Hepatocyte (in vitro differentiated cells): ENCODE measurements at regions not wholly inside any gene's neighbourhood (a gene's known extent, or its start where the extent isn't known, plus 50 kb on each side); places are given as distances from the start of the nearest gene placed in this dataset.

Experiments used
- DNase-seq: peaks from one replicate; pipeline ENCODE4 v3.0.0-alpha.2; 2016; ENCODE audit warnings: low spot score
- H2AFZ ChIP-seq: fragments of 200-600 bp; sonication (generic); 2 replicates; pipeline ENCODE4 v1.6.0; 2016; ENCODE audit warnings: antibody characterized with exemption, mild to moderate bottlenecking
- H3K27ac ChIP-seq: fragments of 200-600 bp; sonication (generic); 2 replicates; pipeline ENCODE4 v1.5.1; 2016; ENCODE audit warnings: mild to moderate bottlenecking
- H3K27me3 ChIP-seq: fragments of 200-600 bp; sonication (generic); 2 replicates; pipeline ENCODE4 v1.6.1; 2016
- H3K36me3 ChIP-seq: fragments of 200-600 bp; sonication (generic); replicated peaks from 2 replicates; pipeline ENCODE4 v1.5.1; 2016; ENCODE audit warnings: low read depth; ENCODE audit not compliant: insufficient read depth
- H3K4me1 ChIP-seq: fragments of 200-600 bp; sonication (generic); 2 replicates; pipeline ENCODE4 v1.5.1; 2016; ENCODE audit warnings: mild to moderate bottlenecking, moderate library complexity; ENCODE audit not compliant: insufficient read depth
- H3K4me2 ChIP-seq: fragments of 200-600 bp; sonication (generic); 2 replicates; pipeline ENCODE4 v1.6.0; 2016
- H3K4me3 ChIP-seq: fragments of 200-600 bp; sonication (generic); 2 replicates; pipeline ENCODE4 v1.5.1; 2016; ENCODE audit warnings: mild to moderate bottlenecking
- H3K79me2 ChIP-seq: fragments of 200-600 bp; sonication (generic); 2 replicates; pipeline ENCODE4 v1.6.0; 2017; ENCODE audit warnings: mild to moderate bottlenecking
- H3K9me2 ChIP-seq: fragments of 200-600 bp; sonication (generic); replicated peaks from 2 replicates; pipeline ENCODE4 v1.6.0; 2017; ENCODE audit warnings: mild to moderate bottlenecking; ENCODE audit not compliant: insufficient read depth
- H3K9me3 ChIP-seq: fragments of 200-600 bp; sonication (generic); 2 replicates; pipeline ENCODE4 v1.5.1; 2016; ENCODE audit warnings: low read depth, mild to moderate bottlenecking
- H4K20me1 ChIP-seq: fragments of 200-600 bp; sonication (generic); 2 replicates; pipeline ENCODE4 v1.6.0; 2016; ENCODE audit warnings: mild to moderate bottlenecking; ENCODE audit not compliant: insufficient read depth, poor library complexity, severe bottlenecking
- CTCF ChIP-seq: fragments of 200-600 bp; sonication (generic); IDR thresholded peaks from 2 replicates; pipeline ENCODE4 v1.5.1; 2016; ENCODE audit warnings: antibody characterized with exemption, mild to moderate bottlenecking; ENCODE audit not compliant: poor library complexity
- EZH2 ChIP-seq: fragments of 200-600 bp; sonication (generic); IDR thresholded peaks from 2 replicates; pipeline ENCODE4 v1.6.1; 2016; ENCODE audit warnings: antibody characterized with exemption, mild to moderate bottlenecking, borderline replicate concordance
- EZH2phosphoT487 ChIP-seq: fragments of 200-600 bp; sonication (generic); IDR thresholded peaks from one replicate; pipeline ENCODE4 v1.6.1; 2018; ENCODE audit warnings: antibody characterized with exemption, mild to moderate bottlenecking, low read depth, moderate library complexity; ENCODE audit not compliant: unreplicated experiment, severe bottlenecking
- WGBS: methylation state at CpG from one replicate; pipeline ENCODE4 v1.1.6; 2016; ENCODE audit warnings: low lambda C conversion rate; ENCODE audit errors: missing lambda C conversion rate; 5-methylcytosine and 5-hydroxymethylcytosine counted together

GRCh38 chr1:60981357-60981756, 101.0 kb upstream of the NFIA start:
- Histone ChIP-seq H4K20me1 (no peaks in the 10 kb centered on the region), H2AFZ (no peak overlapping the region)
- 94% methylated on average over 1 of the region's 1 CpG for WGBS

GRCh38 chr1:60978421-60979357, 103.7 kb upstream of the NFIA start:
- Histone ChIP-seq H4K20me1 (no peaks in the 10 kb centered on the region), H3K4me3 (no peak overlapping the region), H3K9me3 (no peaks in the 10 kb centered on the region), H3K9me2 (no peaks in the 10 kb centered on the region), H3K4me1 (peaks cover 8% of the 10 kb centered on the region), H3K27me3 (no peaks in the 10 kb centered on the region), H3K4me2 (no peak overlapping the region), H3K79me2 (no peaks in the 10 kb centered on the region), H2AFZ (no peak overlapping the region), H3K36me3 (no peaks in the 10 kb centered on the region), H3K27ac (no peak overlapping the region)
- 72% methylated on average over 4 of the region's 4 CpGs for WGBS
- peak; percentile 53 for TF ChIP-seq CTCF
- TF ChIP-seq EZH2phosphoT487: no peak
- peak; percentile 46 for DNase-seq

More at GRCh38 chr1:60981357-60981756, 101.0 kb upstream of the NFIA start:
- H3K4me1 ChIP-seq: peaks cover 5% of the 10 kb centered on the region
- no peak overlapping the region for H3K27ac ChIP-seq
- no peaks in the 10 kb centered on the region for H3K27me3 ChIP-seq
- no peak for TF ChIP-seq EZH2
- TF ChIP-seq CTCF: no peak
- TF ChIP-seq EZH2phosphoT487: no peak
- H3K4me3 ChIP-seq: no peak overlapping the region
- H3K36me3 ChIP-seq: no peaks in the 10 kb centered on the region
- H3K4me2 ChIP-seq: no peak overlapping the region
- H3K9me2 ChIP-seq: no peaks in the 10 kb centered on the region
- no peak for DNase-seq
- H3K79me2 ChIP-seq: no peaks in the 10 kb centered on the region
- H3K9me3 ChIP-seq: no peaks in the 10 kb centered on the region

- H3K4me2 ChIP-seq: no peak overlapping the region
- no peaks in the 10 kb centered on the region for H3K9me2 ChIP-seq
- H3K79me2 ChIP-seq: no peaks in the 10 kb centered on the region
- no peaks in the 10 kb centered on the region for H3K27me3 ChIP-seq
- H3K9me3 ChIP-seq: no peaks in the 10 kb centered on the region
- peaks cover 6% of the 10 kb centered on the region for H3K4me1 ChIP-seq
- H4K20me1 ChIP-seq: no peaks in the 10 kb centered on the region
- H3K27ac ChIP-seq: no peak overlapping the region
- H3K4me3 ChIP-seq: no peak overlapping the region
- TF ChIP-seq EZH2phosphoT487: no peak
- no peak for TF ChIP-seq CTCF
- no peak for TF ChIP-seq EZH2
- H3K36me3 ChIP-seq: no peaks in the 10 kb centered on the region
- no peak for DNase-seq
- no peak overlapping the region for H2AFZ ChIP-seq
Observed at GRCh38 chr1:60977661-60978060, 104.7 kb upstream of the NFIA start.
